ENCODE measurements at regions not wholly inside any gene's neighbourhood (a gene's known extent, or its start where the extent isn't known, plus 50 kb on each side); places are given as distances from the start of the nearest gene placed in this dataset.

DNA sequence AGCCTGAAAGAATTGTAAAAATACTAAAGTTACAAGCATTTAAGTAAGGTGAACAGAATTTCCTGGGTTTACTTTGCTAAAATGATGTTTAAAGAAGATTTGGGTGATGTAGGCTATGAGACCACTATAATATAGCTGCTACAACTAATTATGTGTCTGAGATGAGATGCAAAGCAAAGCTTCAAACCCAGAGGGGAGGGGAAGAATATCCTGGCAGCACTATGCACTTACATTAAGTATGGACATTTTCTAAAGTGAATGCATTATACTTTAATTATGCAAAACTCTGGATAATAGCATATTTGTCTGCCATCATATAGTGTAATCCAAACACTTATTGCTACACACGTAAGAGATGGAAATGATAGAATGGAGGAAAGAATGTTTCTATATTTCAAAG is 1003.7 kb downstream of the GALC start:
- no peak for DNase-seq (ENCODE audit: low read depth)
- no peaks in the 10 kb centered on the region for H3K36me3 ChIP-seq (ENCODE audit: control insufficient read depth, insufficient read depth, low read length)
- no peaks in the 10 kb centered on the region for H3K27me3 ChIP-seq (ENCODE audit: control insufficient read depth, insufficient read depth, low read length)
- no peak for TF ChIP-seq CTCF (IDR thresholded peaks at IDR 0.05; ENCODE audit: insufficient read depth, low read length, poor library complexity, severe bottlenecking)
- no peak overlapping the region for H3K4me3 ChIP-seq (ENCODE audit: low read depth, low read length)

DNA sequence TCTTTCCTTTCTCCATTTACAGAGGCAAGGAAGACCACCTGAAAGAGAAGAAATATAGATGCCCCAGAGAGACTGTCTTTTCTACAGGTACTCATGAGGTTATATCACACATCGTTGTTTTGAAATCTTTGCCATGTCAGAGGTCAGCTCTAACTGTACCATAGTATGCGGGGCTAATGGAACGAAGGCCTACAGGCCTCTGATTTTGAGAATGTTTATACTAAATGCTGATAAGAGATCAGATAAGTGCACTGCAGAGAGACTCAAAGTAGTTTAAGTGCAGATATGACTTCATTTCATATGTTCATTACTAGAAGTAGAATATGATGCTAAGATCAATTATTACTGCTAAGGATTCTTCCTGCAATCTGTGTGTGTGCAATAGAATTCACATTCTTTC is 1005.0 kb downstream of the GALC start:
- TF ChIP-seq CTCF (IDR thresholded peaks at IDR 0.05; ENCODE audit: insufficient read depth, low read length, poor library complexity, severe bottlenecking): no peak
- Histone ChIP-seq H3K27me3 (ENCODE audit: control insufficient read depth, insufficient read depth, low read length) (no peaks in the 10 kb centered on the region), H3K4me3 (ENCODE audit: low read depth, low read length) (no peak overlapping the region), H3K36me3 (ENCODE audit: control insufficient read depth, insufficient read depth, low read length) (no peaks in the 10 kb centered on the region)
- DNase-seq (ENCODE audit: low read depth): no peak

DNA sequence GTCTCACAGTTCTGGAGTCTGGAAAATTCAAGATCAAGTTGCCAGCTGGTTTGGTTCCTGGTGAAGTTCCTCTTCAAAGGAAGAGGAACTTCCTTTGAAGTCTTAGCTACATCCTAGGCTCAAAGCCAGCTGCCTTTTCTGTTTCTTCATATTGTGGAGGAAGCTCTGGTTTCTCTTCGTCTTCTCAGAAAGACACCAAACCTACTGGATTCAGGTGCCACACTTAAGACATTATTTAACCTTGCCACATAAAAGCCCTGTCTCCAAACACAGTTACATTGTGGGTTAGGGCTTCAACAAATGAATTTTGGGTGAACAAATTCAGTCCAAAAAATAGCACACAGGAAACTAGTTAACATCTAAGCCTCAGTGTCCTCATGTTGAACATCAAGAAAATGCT is 1019.8 kb downstream of the GALC start:
- no peaks in the 10 kb centered on the region for H3K36me3 ChIP-seq (ENCODE audit: control insufficient read depth, insufficient read depth, low read length)
- DNase-seq (ENCODE audit: low read depth): no peak
- no peak for TF ChIP-seq CTCF (IDR thresholded peaks at IDR 0.05; ENCODE audit: insufficient read depth, low read length, poor library complexity, severe bottlenecking)

DNA sequence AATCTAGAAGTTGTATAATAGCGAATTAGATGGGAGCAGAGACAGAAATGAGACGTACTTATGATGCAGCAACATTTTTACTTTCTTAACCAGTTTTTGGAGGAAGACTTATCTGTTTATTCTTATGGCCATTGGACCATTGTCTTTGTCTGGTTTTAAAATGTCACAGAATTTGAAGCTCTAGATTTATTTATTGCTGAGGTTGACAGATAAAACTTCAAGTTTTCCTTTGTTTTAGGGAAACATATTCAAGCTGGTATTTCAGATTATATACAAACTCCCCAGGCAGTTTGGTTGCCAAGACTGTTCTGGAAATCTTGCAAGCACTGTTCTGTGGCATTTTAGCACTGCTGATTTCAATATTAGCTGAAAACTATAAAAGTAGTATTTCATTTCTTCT is 1021.7 kb downstream of the GALC start:
- TF ChIP-seq CTCF (IDR thresholded peaks at IDR 0.05; ENCODE audit: insufficient read depth, low read length, poor library complexity, severe bottlenecking): no peak
- DNase-seq (ENCODE audit: low read depth): no peak
- Histone ChIP-seq H3K27me3 (ENCODE audit: control insufficient read depth, insufficient read depth, low read length) (no peaks in the 10 kb centered on the region), H3K36me3 (ENCODE audit: control insufficient read depth, insufficient read depth, low read length) (no peaks in the 10 kb centered on the region), H3K4me3 (ENCODE audit: low read depth, low read length) (no peak overlapping the region)

More for the DNA sequence above, 1019.8 kb downstream of the GALC start:
- Histone ChIP-seq H3K27me3 (ENCODE audit: control insufficient read depth, insufficient read depth, low read length) (no peaks in the 10 kb centered on the region), H3K4me3 (ENCODE audit: low read depth, low read length) (no peak overlapping the region)

DNA sequence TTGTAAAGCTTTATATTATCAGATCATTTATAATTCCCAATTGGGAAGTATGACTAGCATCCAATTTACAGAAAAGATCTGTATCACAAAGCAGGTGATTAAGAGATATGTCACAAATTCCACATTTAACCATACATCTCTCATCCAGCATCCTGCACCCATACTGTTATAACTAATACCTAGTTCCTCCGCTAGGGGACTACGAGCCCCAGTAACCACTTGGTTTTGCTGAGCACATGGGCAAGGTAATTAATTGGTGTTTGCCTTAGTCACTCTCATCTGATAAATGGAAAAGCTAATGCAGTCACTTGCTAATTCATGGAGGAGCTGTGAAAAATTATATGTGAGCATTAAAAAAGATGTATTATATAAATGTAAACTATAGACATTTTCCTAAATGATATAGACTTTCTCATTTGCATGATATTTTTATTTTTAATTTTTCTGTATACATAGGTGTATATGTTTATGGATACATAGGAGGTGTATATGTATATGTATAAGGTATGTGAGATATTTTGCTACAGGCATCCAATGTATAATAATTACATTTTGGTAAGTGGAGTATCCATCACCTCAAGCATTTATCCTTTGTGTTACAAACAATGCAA is 1031.8 kb downstream of the GALC start:
- no peak overlapping the region for H3K4me3 ChIP-seq (ENCODE audit: low read depth, low read length)
- DNase-seq (ENCODE audit: low read depth): no peak

More for the DNA sequence above, 1031.8 kb downstream of the GALC start:
- Histone ChIP-seq H3K27me3 (ENCODE audit: control insufficient read depth, insufficient read depth, low read length) (no peaks in the 10 kb centered on the region), H3K36me3 (ENCODE audit: control insufficient read depth, insufficient read depth, low read length) (no peaks in the 10 kb centered on the region)
- TF ChIP-seq CTCF (IDR thresholded peaks at IDR 0.05; ENCODE audit: insufficient read depth, low read length, poor library complexity, severe bottlenecking): no peak

Measured in kidney epithelial cell (primary cell).